Endothelial cell of umbilical vein (primary cell): ENCODE measurements at regions not wholly inside any gene's neighbourhood (a gene's known extent, or its start where the extent isn't known, plus 50 kb on each side); places are given as distances from the start of the nearest gene placed in this dataset.

Source experiments
- BruUV-seq: library from RNA; stranded (reverse); fragments of 400-500 nt; replicated peaks from 2 replicates; lab custom pipeline; 2021; lab: Mats Ljungman, UMichigan
- CTCF ChIA-PET: fragments of 300-600, 350-600 bp; sonication (Branson Sonifier 250); formaldehyde crosslinking; loops from one replicate; lab custom pipeline; 2021; ENCODE audit warnings: antibody characterized with exemption, inconsistent platforms; lab: Charles Lee
- POLR2A ChIA-PET: fragments of 300-600, 350-600 bp; sonication (Branson Sonifier 250); formaldehyde crosslinking; loops from one replicate; lab custom pipeline; 2021; ENCODE audit warnings: antibody characterized with exemption, inconsistent platforms; lab: Charles Lee
- DNase-seq: peaks from one replicate; pipeline ENCODE4 v3.0.0-alpha.2; 2011; ENCODE audit warnings: low read depth, low spot score
- FAIRE-seq: peaks from 2 replicates; lab custom pipeline; 2011; peaks lifted over from hg19 to GRCh38; lab: Jason Lieb, UNC
- H2AFZ ChIP-seq: 2 replicates; pipeline ENCODE4 v1.6.0; 2012; ENCODE audit warnings: low read depth, low read length, control low read depth, inconsistent platforms
- H3K27ac ChIP-seq: 2 replicates; pipeline ENCODE4 v1.5.1; 2011; ENCODE audit warnings: low read depth, mild to moderate bottlenecking, control low read depth, low read length, moderate library complexity; ENCODE audit not compliant: insufficient read depth
- H3K27me3 ChIP-seq, 2 experiments: 2 replicates each; pipeline versions ENCODE4 v1.6.0 to v1.6.1; 2011; ENCODE audit warnings: low read length in 2 of 2, mixed read lengths in 1 of 2; ENCODE audit not compliant: control insufficient read depth in 2 of 2, insufficient read depth in 2 of 2
- H3K36me3 ChIP-seq, 2 experiments: 2 replicates in 1 of 2; 3 replicates in 1 of 2; pipeline ENCODE4 v1.5.1; 2011; ENCODE audit warnings: low read length in 2 of 2, mild to moderate bottlenecking in 1 of 2, moderate library complexity in 1 of 2; ENCODE audit not compliant: control insufficient read depth in 2 of 2, insufficient read depth in 2 of 2; ENCODE audit errors: extremely low read depth in 1 of 2
- H3K4me1 ChIP-seq: 3 replicates; pipeline ENCODE4 v1.5.1; 2011; ENCODE audit warnings: mild to moderate bottlenecking, low read length; ENCODE audit not compliant: control insufficient read depth, insufficient read depth; ENCODE audit errors: extremely low read depth
- H3K4me2 ChIP-seq: 2 replicates; pipeline ENCODE4 v1.6.1; 2011; ENCODE audit warnings: low read length, control low read depth, mixed read lengths; ENCODE audit not compliant: insufficient read depth
- H3K4me3 ChIP-seq, 3 experiments: fragments of 200-600 bp in 1 of 3; sonication (generic), shearing (Covaris generic) in 1 of 3; replicated peaks in 1 of 3; 2 replicates each; pipeline ENCODE4 v1.5.1; 2011 to 2016; ENCODE audit warnings: control low read depth in 3 of 3, low read length in 3 of 3, mild to moderate bottlenecking in 2 of 3, inconsistent platforms in 1 of 3, low read depth in 1 of 3, moderate library complexity in 1 of 3; ENCODE audit not compliant: insufficient read depth in 1 of 3
- H3K79me2 ChIP-seq: 2 replicates; pipeline ENCODE4 v1.6.0; 2012; ENCODE audit warnings: low read length, inconsistent platforms; ENCODE audit not compliant: control insufficient read depth, insufficient read depth
- H3K9ac ChIP-seq: replicated peaks from 2 replicates; pipeline ENCODE3; 2011; ENCODE audit warnings: low read length, control low read depth; ENCODE audit not compliant: insufficient read depth; ENCODE audit errors: extremely low read depth
- H3K9me1 ChIP-seq: replicated peaks from 3 replicates; pipeline ENCODE4 v1.6.0; 2011; ENCODE audit warnings: mild to moderate bottlenecking, low read length; ENCODE audit not compliant: control insufficient read depth, insufficient read depth; ENCODE audit errors: extremely low read depth
- H3K9me3 ChIP-seq: replicated peaks from 2 replicates; pipeline ENCODE4 v1.5.1; 2012; ENCODE audit warnings: low read length, inconsistent platforms; ENCODE audit not compliant: control insufficient read depth, insufficient read depth
- H4K20me1 ChIP-seq: replicated peaks from 2 replicates; pipeline ENCODE3; 2011; ENCODE audit warnings: mild to moderate bottlenecking, low read length; ENCODE audit not compliant: control insufficient read depth, insufficient read depth; ENCODE audit errors: extremely low read depth
- EZH2 ChIP-seq: IDR thresholded peaks from 2 replicates; pipeline ENCODE4 v1.6.1; 2012; ENCODE audit warnings: borderline replicate concordance, low read depth, mild to moderate bottlenecking, moderate library complexity, low read length, inconsistent platforms; ENCODE audit not compliant: severe bottlenecking
- FOS ChIP-seq: IDR thresholded peaks from 2 replicates; pipeline ENCODE4 v1.6.1; 2011; ENCODE audit warnings: mild to moderate bottlenecking, low read length, moderate library complexity, borderline replicate concordance; ENCODE audit not compliant: insufficient read depth
- GATA2 ChIP-seq: IDR thresholded peaks from 2 replicates; pipeline ENCODE4 v1.7.0; 2011; ENCODE audit warnings: low read depth, mild to moderate bottlenecking, moderate library complexity, mixed read lengths, low read length; ENCODE audit not compliant: insufficient read length, insufficient read depth
- MAX ChIP-seq: IDR thresholded peaks from 2 replicates; pipeline ENCODE4 v1.6.1; 2011; ENCODE audit not compliant: insufficient read depth, insufficient read length
- MYC ChIP-seq: IDR thresholded peaks from one replicate; pipeline ENCODE4 v1.6.1; 2011; ENCODE audit warnings: mild to moderate bottlenecking, low read depth, low read length
- POLR2A ChIP-seq: IDR thresholded peaks from 2 replicates; pipeline ENCODE4 v1.6.1; 2012; ENCODE audit warnings: low read depth, mild to moderate bottlenecking, control low read depth, low read length
- dilution Hi-C: fragments of 300-500 bp; cut with MboI; formaldehyde crosslinking; loops from one replicate; pipeline ENCODE4 v1.15.0; 2019; ENCODE audit warnings: low sequenced_read_pairs; ENCODE audit not compliant: extremely low pct_ligation_motif_present
- intact Hi-C: fragments of 100-400 bp; cut with micrococcal nuclease; formaldehyde crosslinking; loops from one replicate; pipeline ENCODE4 v1.10.0; 2022

- H4K20me1 ChIP-seq = no peaks in the 10 kb centered on the region
- CTCF ChIA-PET = interaction anchor here (0.6 to 0.9 kb wide), 2 partner anchors 25 to 1460 kb away, joined by 4 read pairs; no protein-coding TSS in a partner anchor
- intact Hi-C loops = no loop called here
These were observed 97.2 kb downstream of the TRIM36 start for GRCh38 chr5:115072266-115073064.

GRCh38 chr5:115070737-115071136 lies 99.0 kb downstream of the TRIM36 start:
- Histone ChIP-seq H3K27me3 (no peaks in the 10 kb centered on the region), H3K9me3 (no peaks in the 10 kb centered on the region), H4K20me1 (no peaks in the 10 kb centered on the region), H3K27ac (no peak overlapping the region), H3K4me3 (no peak overlapping the region), H3K9me1 (no peaks in the 10 kb centered on the region), H3K9ac (no peak overlapping the region), H3K4me1 (no peaks in the 10 kb centered on the region), H3K4me2 (no peak overlapping the region), H2AFZ (no peak overlapping the region), H3K36me3 (no peaks in the 10 kb centered on the region), H3K79me2 (no peaks in the 10 kb centered on the region)
- DNase-seq (no peak), FAIRE-seq (no peak)
- CTCF ChIA-PET = interaction anchor here (2.6 to 3.8 kb wide), 2 partner anchors 1390 to 1459 kb away, joined by 24 to 82 read pairs; no protein-coding TSS in a partner anchor
- dilution Hi-C loops (no loop called here), intact Hi-C loops (no loop called here)
- POLR2A ChIA-PET = no interaction called here
- no peak for TF ChIP-seq FOS
- no peak for TF ChIP-seq POLR2A
- TF ChIP-seq EZH2 = no peak
- TF ChIP-seq MAX = no peak
- no peak for TF ChIP-seq GATA2
- no TSS peak for BruUV-seq

More at GRCh38 chr5:115072266-115073064, 97.2 kb downstream of the TRIM36 start:
- no peak for TF ChIP-seq POLR2A
- no peak for TF ChIP-seq MYC
- dilution Hi-C loops = no loop called here
- Histone ChIP-seq H3K36me3 (no peaks in the 10 kb centered on the region), H3K4me2 (no peak overlapping the region), H3K9me1 (no peaks in the 10 kb centered on the region), H2AFZ (no peak overlapping the region), H3K27ac (no peak overlapping the region), H3K9me3 (no peaks in the 10 kb centered on the region), H3K79me2 (no peaks in the 10 kb centered on the region), H3K9ac (no peak overlapping the region), H3K27me3 (no peaks in the 10 kb centered on the region), H3K4me1 (no peaks in the 10 kb centered on the region), H3K4me3 (no peak overlapping the region)
- POLR2A ChIA-PET = no interaction called here
- no TSS peak for BruUV-seq
- no peak for FAIRE-seq
- DNase-seq = no peak
